NT2/D1 (cell line): ENCODE measurements at regions not wholly inside any gene's neighbourhood (a gene's known extent, or its start where the extent isn't known, plus 50 kb on each side); places are given as distances from the start of the nearest gene placed in this dataset.

Source experiments
- DNase-seq: peaks from one replicate; pipeline ENCODE4 v3.0.0-alpha.2; 2011; ENCODE audit warnings: low read depth, low spot score
- H3K27me3 ChIP-seq: 2 replicates; pipeline ENCODE4 v1.6.0; 2011; ENCODE audit warnings: mild to moderate bottlenecking; ENCODE audit not compliant: insufficient read length, insufficient read depth
- H3K36me3 ChIP-seq: 2 replicates; pipeline ENCODE4 v1.6.1; 2011; ENCODE audit warnings: mild to moderate bottlenecking, low read length, mixed read lengths; ENCODE audit not compliant: insufficient read depth, insufficient read length
- H3K4me1 ChIP-seq: 2 replicates; pipeline ENCODE4 v1.5.1; 2011; ENCODE audit not compliant: insufficient read depth, insufficient read length
- H3K4me3 ChIP-seq: 2 replicates; pipeline ENCODE4 v1.5.1; 2011; ENCODE audit warnings: low read depth; ENCODE audit not compliant: insufficient read length
- H3K9ac ChIP-seq: 2 replicates; pipeline ENCODE4 v1.6.0; 2011; ENCODE audit warnings: low read depth; ENCODE audit not compliant: insufficient read length
- H3K9me3 ChIP-seq: 2 replicates; pipeline ENCODE4 v1.5.1; 2011; ENCODE audit warnings: mild to moderate bottlenecking, low read length; ENCODE audit not compliant: insufficient read depth
- SUZ12 ChIP-seq: IDR thresholded peaks from 2 replicates; pipeline ENCODE4 v1.6.1; 2011; ENCODE audit not compliant: insufficient read length, insufficient read depth; ENCODE audit errors: extremely low read depth
- YY1 ChIP-seq: IDR thresholded peaks from 2 replicates; pipeline ENCODE4 v1.6.1; 2011; ENCODE audit not compliant: insufficient read length, insufficient read depth
- ZNF274 ChIP-seq: IDR thresholded peaks from 2 replicates; pipeline ENCODE4 v1.6.1; 2011; ENCODE audit warnings: mild to moderate bottlenecking, low read depth, low read length

DNA sequence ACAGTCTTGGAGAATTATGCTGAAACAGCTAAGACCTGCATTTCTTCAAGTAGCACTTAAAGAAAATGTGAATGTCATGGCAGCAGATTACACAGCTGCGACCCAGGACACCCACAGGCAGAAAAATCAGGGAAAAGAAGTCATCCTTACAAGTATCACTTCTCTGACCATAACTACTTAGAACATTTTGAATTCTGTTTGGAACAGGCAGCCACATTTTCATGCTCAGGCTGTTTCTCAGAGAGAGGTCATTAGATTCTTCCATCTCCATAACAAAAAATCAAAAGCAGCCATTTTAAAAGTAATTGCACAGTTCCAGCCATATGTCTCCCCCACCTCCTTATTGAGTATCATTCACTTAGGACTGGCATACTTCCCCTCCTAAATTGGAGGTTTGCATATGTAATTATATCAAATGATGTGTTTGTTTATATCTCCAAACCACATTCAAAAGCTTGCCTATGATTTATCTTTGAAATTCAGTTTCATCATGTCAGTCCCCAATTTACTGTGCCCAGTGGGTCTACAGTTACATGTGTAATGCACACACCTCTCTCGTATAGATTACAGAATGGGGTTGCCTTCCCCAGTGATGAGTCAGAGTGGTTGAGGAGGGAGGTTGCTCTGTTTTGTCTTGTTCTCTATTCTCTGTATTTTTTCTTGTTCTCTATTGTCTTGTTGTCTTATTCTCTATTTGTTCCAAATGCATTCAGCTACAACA is 276.5 kb upstream of the MTNR1B start:
- TF ChIP-seq ZNF274 (no peak), YY1 (no peak), SUZ12 (no peak)
- no peak for DNase-seq
- no peak overlapping the region for H3K4me3 ChIP-seq
- H3K36me3 ChIP-seq, result no peaks in the 10 kb centered on the region
- no peaks in the 10 kb centered on the region for H3K4me1 ChIP-seq
- no peaks in the 10 kb centered on the region for H3K9me3 ChIP-seq
- H3K9ac ChIP-seq, result no peak overlapping the region
- H3K27me3 ChIP-seq, result no peaks in the 10 kb centered on the region

DNA sequence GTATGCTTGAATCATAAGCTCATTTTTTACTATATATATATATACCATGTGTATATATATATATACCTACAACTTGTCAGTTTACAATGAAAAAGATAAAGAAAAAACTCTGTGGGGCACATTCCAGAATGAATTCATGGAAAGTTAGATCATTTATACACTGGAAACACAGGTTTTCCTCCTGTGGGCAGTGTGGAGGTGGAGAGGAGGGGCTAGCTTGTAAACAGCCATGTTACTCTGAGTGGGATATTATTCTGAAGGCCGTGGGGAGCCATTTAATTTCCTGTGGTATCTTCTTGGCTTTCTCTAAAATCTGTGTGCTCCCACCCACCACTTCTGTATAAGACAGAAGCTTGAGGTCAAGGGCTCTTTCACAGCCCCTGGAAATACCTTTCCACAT is 273.4 kb upstream of the MTNR1B start:
- no peak overlapping the region for H3K9ac ChIP-seq
- no peak overlapping the region for H3K4me3 ChIP-seq
- H3K9me3 ChIP-seq, result no peaks in the 10 kb centered on the region
- no peaks in the 10 kb centered on the region for H3K4me1 ChIP-seq
- no peaks in the 10 kb centered on the region for H3K36me3 ChIP-seq
- TF ChIP-seq YY1 (no peak), ZNF274 (no peak), SUZ12 (no peak)
- no peaks in the 10 kb centered on the region for H3K27me3 ChIP-seq
- DNase-seq, result no peak

DNA sequence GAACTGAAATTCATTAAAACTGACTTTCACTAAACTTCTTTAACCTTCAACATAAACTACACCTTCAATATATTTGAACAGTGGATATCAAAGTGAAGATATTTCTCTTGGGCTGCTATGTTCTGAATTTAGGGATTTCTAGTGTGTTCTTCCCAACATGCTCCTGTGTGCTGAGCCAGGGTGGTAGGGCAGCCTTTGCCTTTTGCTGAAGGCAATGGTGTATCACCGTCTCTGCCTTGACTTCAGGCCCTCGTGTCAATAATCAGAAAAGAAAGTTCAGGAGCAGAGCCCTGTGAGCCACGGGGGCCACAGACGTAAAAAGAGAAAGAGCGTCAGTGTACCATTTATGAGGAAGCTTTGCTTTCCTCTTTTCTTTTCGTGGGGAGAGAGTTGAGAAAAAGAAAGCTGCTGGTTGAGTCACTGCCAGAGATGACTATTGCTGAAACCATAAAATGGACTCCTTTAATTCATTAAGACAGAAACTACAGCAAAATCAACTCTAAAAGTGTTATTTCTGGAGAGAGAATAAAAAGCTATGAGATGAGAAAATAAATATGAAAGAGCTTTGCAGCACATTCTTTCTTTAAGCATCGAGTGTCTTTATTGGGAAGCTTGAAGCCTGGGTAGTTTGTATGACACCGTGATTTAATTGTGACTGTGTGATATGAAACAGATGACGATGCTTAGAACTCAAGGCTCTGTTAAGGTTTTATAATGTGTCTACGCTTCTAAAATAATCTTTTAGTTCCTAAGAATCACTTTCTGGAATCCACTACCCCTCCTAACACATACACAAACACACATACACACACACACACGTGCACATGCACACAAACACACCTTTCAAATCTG is 271.8 kb upstream of the MTNR1B start:
- DNase-seq, result no peak
- Histone ChIP-seq H3K4me3 (no peak overlapping the region), H3K4me1 (no peaks in the 10 kb centered on the region), H3K27me3 (no peaks in the 10 kb centered on the region), H3K9me3 (no peaks in the 10 kb centered on the region), H3K9ac (no peak overlapping the region), H3K36me3 (no peaks in the 10 kb centered on the region)
- no peak for TF ChIP-seq ZNF274
- TF ChIP-seq SUZ12, result no peak
- no peak for TF ChIP-seq YY1

DNA sequence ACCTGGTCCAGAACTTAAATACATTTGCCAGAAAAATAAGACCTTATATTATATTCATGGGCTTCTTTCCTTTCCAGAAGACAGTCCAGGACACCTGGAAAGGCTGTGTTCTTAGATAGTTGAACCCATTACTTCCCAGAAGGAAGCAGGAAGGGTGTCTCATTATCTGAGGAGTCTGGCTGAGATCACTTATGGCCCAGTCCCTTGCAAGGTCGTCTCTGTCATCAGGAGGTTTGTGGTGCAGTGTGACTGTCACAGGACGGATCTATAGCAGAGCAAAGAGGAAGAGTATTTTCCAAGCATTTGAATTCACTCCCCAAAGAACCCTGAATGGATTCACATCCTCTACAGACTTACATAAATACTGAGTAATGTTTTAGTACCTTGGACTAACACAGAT is 270.7 kb upstream of the MTNR1B start:
- H3K4me1 ChIP-seq, result no peaks in the 10 kb centered on the region
- no peaks in the 10 kb centered on the region for H3K27me3 ChIP-seq
- no peak overlapping the region for H3K9ac ChIP-seq
- H3K36me3 ChIP-seq, result no peaks in the 10 kb centered on the region
- TF ChIP-seq SUZ12 (no peak), ZNF274 (no peak), YY1 (no peak)
- H3K4me3 ChIP-seq, result no peak overlapping the region
- no peak for DNase-seq
- no peaks in the 10 kb centered on the region for H3K9me3 ChIP-seq

DNA sequence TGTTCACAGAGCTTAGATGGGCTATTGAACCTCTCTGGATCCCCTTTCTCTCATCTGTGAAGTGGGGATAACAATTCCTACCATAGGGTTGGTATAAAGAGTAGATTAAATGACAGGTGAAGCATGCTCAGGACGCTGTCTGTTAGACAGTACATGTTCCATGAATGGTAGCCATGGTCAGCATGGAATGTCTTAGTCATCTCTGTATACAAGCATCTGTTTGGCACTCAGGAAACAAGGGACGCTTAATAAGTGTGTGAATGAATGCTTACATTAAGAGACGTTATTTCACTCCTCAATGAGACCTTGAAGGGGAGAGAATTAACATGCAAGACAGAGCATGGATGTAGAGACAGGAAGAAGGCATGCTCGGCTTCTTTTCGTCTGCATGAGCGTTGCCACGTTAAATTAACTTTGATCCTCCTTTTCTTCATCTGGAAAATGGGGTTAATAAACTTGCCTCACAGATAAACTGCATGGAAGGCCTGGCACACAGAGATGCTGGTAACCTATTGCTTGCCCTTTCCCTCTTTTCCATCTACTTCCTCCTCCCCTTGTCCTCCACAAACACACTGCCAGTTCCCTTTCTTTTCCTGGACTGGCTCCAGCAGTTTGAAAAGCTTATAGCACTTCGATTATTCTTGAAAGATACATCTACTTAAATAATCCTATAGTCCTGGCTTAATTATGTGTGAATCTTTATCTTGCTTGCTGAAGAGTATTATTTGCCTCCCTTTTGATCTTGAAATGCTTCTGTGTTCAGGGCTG is 267.2 kb upstream of the MTNR1B start:
- no peaks in the 10 kb centered on the region for H3K4me1 ChIP-seq
- H3K36me3 ChIP-seq, result no peaks in the 10 kb centered on the region
- DNase-seq, result no peak
- no peaks in the 10 kb centered on the region; the same call in 1 of the 2 replicates for H3K9me3 ChIP-seq
- H3K4me3 ChIP-seq, result no peak overlapping the region
- TF ChIP-seq SUZ12, result no peak
- TF ChIP-seq ZNF274, result no peak
- TF ChIP-seq YY1, result no peak
- no peaks in the 10 kb centered on the region for H3K27me3 ChIP-seq
- H3K9ac ChIP-seq, result no peak overlapping the region

DNA sequence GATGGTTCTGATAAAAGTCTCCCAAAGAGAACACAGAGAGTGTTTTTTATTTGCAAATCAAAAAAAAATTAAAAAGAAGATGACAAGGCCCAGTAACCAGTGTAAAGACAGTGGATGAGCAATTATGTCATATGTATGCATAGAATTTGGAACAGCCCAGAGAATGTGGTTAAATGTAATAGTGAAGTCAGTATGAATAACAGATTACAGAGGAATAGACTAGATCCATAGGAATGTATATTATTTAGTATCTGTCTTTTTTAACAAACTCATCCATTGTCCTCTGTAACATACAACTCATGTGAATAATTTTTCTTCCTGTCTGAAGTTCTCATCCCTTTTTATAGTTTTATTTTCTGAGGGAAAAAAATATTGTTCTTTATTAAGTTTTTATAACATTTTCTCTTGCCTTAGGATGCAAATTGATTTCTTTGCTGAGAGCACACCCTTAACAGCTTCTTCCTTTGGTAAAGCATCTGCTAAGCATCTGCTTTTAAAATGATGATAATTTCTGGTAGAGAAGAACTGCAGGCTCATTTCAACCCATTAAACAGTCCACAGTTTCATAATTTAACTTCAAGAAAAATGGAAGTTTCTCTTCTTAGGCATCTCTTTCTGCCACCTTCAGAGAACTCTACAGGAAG is 266.5 kb upstream of the MTNR1B start:
- TF ChIP-seq ZNF274, result no peak
- no peak for DNase-seq
- Histone ChIP-seq H3K9me3 (no peaks in the 10 kb centered on the region; the same call in 1 of the 2 replicates), H3K9ac (no peak overlapping the region), H3K27me3 (no peaks in the 10 kb centered on the region), H3K4me3 (no peak overlapping the region), H3K4me1 (no peaks in the 10 kb centered on the region), H3K36me3 (no peaks in the 10 kb centered on the region)
